ENCODE measurements at regions not wholly inside any gene's neighbourhood (a gene's known extent, or its start where the extent isn't known, plus 50 kb on each side); places are given as distances from the start of the nearest gene placed in this dataset.

DNA sequence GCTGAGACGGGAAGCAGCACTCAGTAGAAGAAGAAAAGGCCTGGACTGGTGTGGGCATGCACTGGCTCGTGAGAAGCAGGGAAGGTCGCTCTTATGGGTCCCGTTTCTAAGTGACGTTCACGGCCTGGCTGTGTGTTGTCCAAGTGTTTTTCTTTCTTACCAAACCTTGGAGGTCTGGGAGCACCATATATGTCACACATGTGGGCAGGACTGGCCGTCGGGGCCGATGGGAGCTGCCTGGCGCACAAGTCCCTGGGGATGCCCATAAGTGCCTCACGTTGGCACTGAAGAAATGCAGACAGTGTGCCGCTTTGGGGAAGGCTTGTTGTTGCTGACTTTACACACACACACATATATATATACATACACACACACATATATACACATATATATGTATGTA lies 86.0 kb upstream of the DUSP22 start:
- H3K4me1 ChIP-seq (ENCODE audit: control insufficient read depth in 5 of 5, insufficient read depth in 5 of 5, low read length in 5 of 5), result no peaks in the 10 kb centered on the region
- H3K4me3 ChIP-seq, result no peak overlapping the region
- TF ChIP-seq, protein P1, sequence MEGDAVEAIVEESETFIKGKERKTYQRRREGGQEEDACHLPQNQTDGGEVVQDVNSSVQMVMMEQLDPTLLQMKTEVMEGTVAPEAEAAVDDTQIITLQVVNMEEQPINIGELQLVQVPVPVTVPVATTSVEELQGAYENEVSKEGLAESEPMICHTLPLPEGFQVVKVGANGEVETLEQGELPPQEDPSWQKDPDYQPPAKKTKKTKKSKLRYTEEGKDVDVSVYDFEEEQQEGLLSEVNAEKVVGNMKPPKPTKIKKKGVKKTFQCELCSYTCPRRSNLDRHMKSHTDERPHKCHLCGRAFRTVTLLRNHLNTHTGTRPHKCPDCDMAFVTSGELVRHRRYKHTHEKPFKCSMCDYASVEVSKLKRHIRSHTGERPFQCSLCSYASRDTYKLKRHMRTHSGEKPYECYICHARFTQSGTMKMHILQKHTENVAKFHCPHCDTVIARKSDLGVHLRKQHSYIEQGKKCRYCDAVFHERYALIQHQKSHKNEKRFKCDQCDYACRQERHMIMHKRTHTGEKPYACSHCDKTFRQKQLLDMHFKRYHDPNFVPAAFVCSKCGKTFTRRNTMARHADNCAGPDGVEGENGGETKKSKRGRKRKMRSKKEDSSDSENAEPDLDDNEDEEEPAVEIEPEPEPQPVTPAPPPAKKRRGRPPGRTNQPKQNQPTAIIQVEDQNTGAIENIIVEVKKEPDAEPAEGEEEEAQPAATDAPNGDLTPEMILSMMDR (IDR thresholded peaks at IDR 0.05; ENCODE audit: control extremely low read depth, extremely low read depth), result no peak
- DNase-seq (no peak), ATAC-seq (ENCODE audit: insufficient read depth, low FRiP score) (no peak)
- H3K9ac ChIP-seq (ENCODE audit: insufficient read depth in 1 of 2, low read length in 2 of 2), result no peak overlapping the region
- H3K27ac ChIP-seq (ENCODE audit: low read depth in 1 of 2, low read length in 1 of 2), result no peak overlapping the region
- peaks cover 0 to 3% (median 0%) of the 10 kb centered on the region in 3 donors for H3K27me3 ChIP-seq (ENCODE audit: control insufficient read depth in 3 of 3, insufficient read depth in 3 of 3, low read length in 2 of 3)
- H3K9me3 ChIP-seq (ENCODE audit: control insufficient read depth in 4 of 4, insufficient read depth in 3 of 4, low read length in 3 of 4), result peaks cover 0 to 2% (median 0%) of the 10 kb centered on the region in 4 donors
- whole genome bisulfite sequencing, 2 donors, result 85 to 94% methylated on average over 12 of the region's 12 CpGs
- no peaks in the 10 kb centered on the region for H3K36me3 ChIP-seq (ENCODE audit: control insufficient read depth in 4 of 4, insufficient read depth in 4 of 4, low read length in 4 of 4)

DNA sequence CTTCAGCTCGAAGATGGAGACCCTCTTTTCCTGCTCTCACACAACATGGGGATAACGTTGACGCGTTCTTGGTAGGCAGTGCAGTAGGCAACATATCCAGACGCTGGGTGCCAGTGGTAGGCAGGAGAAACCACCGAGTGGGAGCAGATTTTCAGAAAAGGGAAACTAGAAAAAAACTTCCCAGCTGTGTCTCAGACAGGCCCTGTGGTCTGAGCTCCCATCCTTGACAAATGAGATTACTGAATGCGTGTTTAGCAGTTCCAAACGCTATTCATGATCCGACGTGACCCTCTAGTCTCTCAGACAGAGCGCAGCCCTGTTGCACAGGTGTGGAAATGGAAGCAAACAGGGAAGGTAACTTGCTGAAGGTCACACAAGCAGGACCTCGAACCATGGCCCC lies 83.9 kb upstream of the DUSP22 start:
- WGBS, 2 donors, result 35 to 65% methylated on average over 12 of the region's 12 CpGs
- H3K9me3 ChIP-seq (ENCODE audit: control insufficient read depth in 4 of 4, insufficient read depth in 3 of 4, low read length in 3 of 4), result peaks cover 0 to 2% (median 0%) of the 10 kb centered on the region in 4 donors
- no peak overlapping the region for H3K4me3 ChIP-seq
- DNase-seq (no peak), ATAC-seq (ENCODE audit: insufficient read depth, low FRiP score) (no peak)
- TF ChIP-seq, protein P1 (IDR thresholded peaks at IDR 0.05; ENCODE audit: control extremely low read depth, extremely low read depth), result no peak
- H3K36me3 ChIP-seq (ENCODE audit: control insufficient read depth in 4 of 4, insufficient read depth in 4 of 4, low read length in 4 of 4), result no peaks in the 10 kb centered on the region
- peaks cover 0 to 3% (median 0%) of the 10 kb centered on the region in 3 donors for H3K27me3 ChIP-seq (ENCODE audit: control insufficient read depth in 3 of 3, insufficient read depth in 3 of 3, low read length in 2 of 3)
- no peak overlapping the region for H3K27ac ChIP-seq (ENCODE audit: low read depth in 1 of 2, low read length in 1 of 2)
- no peak overlapping the region for H3K9ac ChIP-seq (ENCODE audit: insufficient read depth in 1 of 2, low read length in 2 of 2)
- H3K4me1 ChIP-seq (ENCODE audit: control insufficient read depth in 5 of 5, insufficient read depth in 5 of 5, low read length in 5 of 5), result no peaks in the 10 kb centered on the region

- Histone ChIP-seq H3K27me3 (ENCODE audit: control insufficient read depth in 3 of 3, insufficient read depth in 3 of 3, low read length in 2 of 3) (peaks cover 0 to 3% (median 0%) of the 10 kb centered on the region in 3 donors), H3K27ac (ENCODE audit: low read depth in 1 of 2, low read length in 1 of 2) (no peak overlapping the region), H3K4me1 (ENCODE audit: control insufficient read depth in 5 of 5, insufficient read depth in 5 of 5, low read length in 5 of 5) (no peaks in the 10 kb centered on the region), H3K36me3 (ENCODE audit: control insufficient read depth in 4 of 4, insufficient read depth in 4 of 4, low read length in 4 of 4) (no peaks in the 10 kb centered on the region), H3K9ac (ENCODE audit: insufficient read depth in 1 of 2, low read length in 2 of 2) (no peak overlapping the region), H3K9me3 (ENCODE audit: control insufficient read depth in 4 of 4, insufficient read depth in 3 of 4, low read length in 3 of 4) (peaks cover 0 to 6% (median 0%) of the 10 kb centered on the region in 4 donors), H3K4me3 (no peak overlapping the region)
- ATAC-seq (ENCODE audit: insufficient read depth, low FRiP score) (no peak), DNase-seq (no peak)
- WGBS, 2 donors, result 81 to 88% methylated on average over 7 of the region's 7 CpGs
- TF ChIP-seq, protein P1 (IDR thresholded peaks at IDR 0.05; ENCODE audit: control extremely low read depth, extremely low read depth), result no peak
These were observed 83.3 kb upstream of the DUSP22 start for GRCh38 chr6:208938-209337.

Measured in lung (tissue), 11 donors.